Ovary (tissue), 3 donors: ENCODE measurements at regions not wholly inside any gene's neighbourhood (a gene's known extent, or its start where the extent isn't known, plus 50 kb on each side); places are given as distances from the start of the nearest gene placed in this dataset.
"Not testable (repeated sequence)": the region's sequence is repeated elsewhere in the genome, so short reads cannot be mapped to it uniquely, and the experiment has no call there.

ENCODE experiments used
- POLR2A ChIP-seq: fragments of 450-650 bp; IDR thresholded peaks from one replicate; pipeline ENCODE4 v1.6.1; 2017; ENCODE audit warnings: antibody characterized with exemption, mild to moderate bottlenecking, moderate library complexity
- TF ChIP-seq, protein P1 (sequence below), 3 donors: fragments of 450-650 bp in 2 of 3; fragments of 200-600 bp in 1 of 3; IDR thresholded peaks; one replicate each; pipeline versions ENCODE4 v1.5.1 to v1.8.0; 2016 to 2022; ENCODE audit warnings: antibody characterized with exemption in 3 of 3, mild to moderate bottlenecking in 1 of 3
- donor health status: DM: no; HTN: no; CAD: no.

GRCh38 chr15:32505633-32506032, 50.2 kb upstream of the GOLGA8O start:
- TF ChIP-seq, protein P1, sequence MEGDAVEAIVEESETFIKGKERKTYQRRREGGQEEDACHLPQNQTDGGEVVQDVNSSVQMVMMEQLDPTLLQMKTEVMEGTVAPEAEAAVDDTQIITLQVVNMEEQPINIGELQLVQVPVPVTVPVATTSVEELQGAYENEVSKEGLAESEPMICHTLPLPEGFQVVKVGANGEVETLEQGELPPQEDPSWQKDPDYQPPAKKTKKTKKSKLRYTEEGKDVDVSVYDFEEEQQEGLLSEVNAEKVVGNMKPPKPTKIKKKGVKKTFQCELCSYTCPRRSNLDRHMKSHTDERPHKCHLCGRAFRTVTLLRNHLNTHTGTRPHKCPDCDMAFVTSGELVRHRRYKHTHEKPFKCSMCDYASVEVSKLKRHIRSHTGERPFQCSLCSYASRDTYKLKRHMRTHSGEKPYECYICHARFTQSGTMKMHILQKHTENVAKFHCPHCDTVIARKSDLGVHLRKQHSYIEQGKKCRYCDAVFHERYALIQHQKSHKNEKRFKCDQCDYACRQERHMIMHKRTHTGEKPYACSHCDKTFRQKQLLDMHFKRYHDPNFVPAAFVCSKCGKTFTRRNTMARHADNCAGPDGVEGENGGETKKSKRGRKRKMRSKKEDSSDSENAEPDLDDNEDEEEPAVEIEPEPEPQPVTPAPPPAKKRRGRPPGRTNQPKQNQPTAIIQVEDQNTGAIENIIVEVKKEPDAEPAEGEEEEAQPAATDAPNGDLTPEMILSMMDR (IDR thresholded peaks at IDR 0.05): not testable (repeated sequence)
- TF ChIP-seq POLR2A: not testable (repeated sequence)
